Vagina (tissue), 2 donors: ENCODE measurements at regions not wholly inside any gene's neighbourhood (a gene's known extent, or its start where the extent isn't known, plus 50 kb on each side); places are given as distances from the start of the nearest gene placed in this dataset.

ENCODE experiments used
- DNase-seq, 2 donors: peaks; one replicate each; pipeline ENCODE4 v3.0.0-alpha.2; 2017; ENCODE audit errors: extremely low spot score in 2 of 2
- H3K27ac ChIP-seq: fragments of 200-600 bp; sonication (generic); one replicate; pipeline ENCODE4 v1.5.1; 2019
- H3K27me3 ChIP-seq: fragments of 200-600 bp; sonication (generic); one replicate; pipeline ENCODE4 v1.5.1; 2019
- H3K36me3 ChIP-seq, 2 donors: fragments of 200-600 bp; sonication (generic); one replicate each; pipeline ENCODE4 v1.5.1; 2017 to 2019
- H3K4me1 ChIP-seq: fragments of 200-600 bp; sonication (generic); one replicate; pipeline ENCODE4 v1.5.1; 2019
- H3K4me3 ChIP-seq, 2 donors: fragments of 200-600 bp; sonication (generic); 1 replicate in 1 of 2; 2 replicates in 1 of 2; pipeline ENCODE4 v1.5.1; 2016 to 2019
- H3K9me3 ChIP-seq: fragments of 200-600 bp; sonication (generic); one replicate; pipeline ENCODE4 v1.5.1; 2019
- POLR2A ChIP-seq, 2 donors: fragments of 450-650 bp; IDR thresholded peaks; one replicate each; pipeline ENCODE4 v1.6.1; 2017; ENCODE audit warnings: antibody characterized with exemption in 2 of 2, mild to moderate bottlenecking in 2 of 2, moderate library complexity in 2 of 2
- POLR2AphosphoS5 ChIP-seq, 2 donors: sonication (generic); formaldehyde crosslinking; IDR thresholded peaks; one replicate each; pipeline ENCODE4 v1.9.0; 2017; ENCODE audit warnings: antibody characterized with exemption in 2 of 2, mild to moderate bottlenecking in 2 of 2, low read depth in 1 of 2; ENCODE audit not compliant: insufficient read depth in 1 of 2
- intact Hi-C: fragments of 100-400 bp; cut with DNase I; formaldehyde crosslinking; loops from one replicate; pipeline ENCODE4 v1.15.1; 2023
- TF ChIP-seq, protein P1 (sequence below), 3 experiments: fragments of 450-650 bp in 2 of 3; fragments of 200-600 bp in 1 of 3; sonication (generic) in 1 of 3; IDR thresholded peaks; one replicate each; pipeline ENCODE4 v1.5.1; 2017 to 2019; ENCODE audit warnings: antibody characterized with exemption in 3 of 3, mild to moderate bottlenecking in 2 of 3, moderate library complexity in 2 of 3

GRCh38 chr9:116087246-116087645 lies 66.3 kb upstream of the PAPPA start:
- no peak for DNase-seq
- H3K4me3 ChIP-seq = no peak overlapping the region
- intact Hi-C loops = no loop called here
- no peaks in the 10 kb centered on the region for H3K27me3 ChIP-seq
- TF ChIP-seq POLR2AphosphoS5 (IDR thresholded peaks at IDR 0.05; ENCODE audit: insufficient read depth in 1 of 2, low read depth in 1 of 2) (no peak), POLR2A (IDR thresholded peaks at IDR 0.05) (no peak)
- TF ChIP-seq, protein P1, sequence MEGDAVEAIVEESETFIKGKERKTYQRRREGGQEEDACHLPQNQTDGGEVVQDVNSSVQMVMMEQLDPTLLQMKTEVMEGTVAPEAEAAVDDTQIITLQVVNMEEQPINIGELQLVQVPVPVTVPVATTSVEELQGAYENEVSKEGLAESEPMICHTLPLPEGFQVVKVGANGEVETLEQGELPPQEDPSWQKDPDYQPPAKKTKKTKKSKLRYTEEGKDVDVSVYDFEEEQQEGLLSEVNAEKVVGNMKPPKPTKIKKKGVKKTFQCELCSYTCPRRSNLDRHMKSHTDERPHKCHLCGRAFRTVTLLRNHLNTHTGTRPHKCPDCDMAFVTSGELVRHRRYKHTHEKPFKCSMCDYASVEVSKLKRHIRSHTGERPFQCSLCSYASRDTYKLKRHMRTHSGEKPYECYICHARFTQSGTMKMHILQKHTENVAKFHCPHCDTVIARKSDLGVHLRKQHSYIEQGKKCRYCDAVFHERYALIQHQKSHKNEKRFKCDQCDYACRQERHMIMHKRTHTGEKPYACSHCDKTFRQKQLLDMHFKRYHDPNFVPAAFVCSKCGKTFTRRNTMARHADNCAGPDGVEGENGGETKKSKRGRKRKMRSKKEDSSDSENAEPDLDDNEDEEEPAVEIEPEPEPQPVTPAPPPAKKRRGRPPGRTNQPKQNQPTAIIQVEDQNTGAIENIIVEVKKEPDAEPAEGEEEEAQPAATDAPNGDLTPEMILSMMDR (IDR thresholded peaks at IDR 0.05) = no peak
- no peak overlapping the region for H3K27ac ChIP-seq
- no peaks in the 10 kb centered on the region for H3K4me1 ChIP-seq
- H3K9me3 ChIP-seq = no peaks in the 10 kb centered on the region
- no peaks in the 10 kb centered on the region for H3K36me3 ChIP-seq

DNA sequence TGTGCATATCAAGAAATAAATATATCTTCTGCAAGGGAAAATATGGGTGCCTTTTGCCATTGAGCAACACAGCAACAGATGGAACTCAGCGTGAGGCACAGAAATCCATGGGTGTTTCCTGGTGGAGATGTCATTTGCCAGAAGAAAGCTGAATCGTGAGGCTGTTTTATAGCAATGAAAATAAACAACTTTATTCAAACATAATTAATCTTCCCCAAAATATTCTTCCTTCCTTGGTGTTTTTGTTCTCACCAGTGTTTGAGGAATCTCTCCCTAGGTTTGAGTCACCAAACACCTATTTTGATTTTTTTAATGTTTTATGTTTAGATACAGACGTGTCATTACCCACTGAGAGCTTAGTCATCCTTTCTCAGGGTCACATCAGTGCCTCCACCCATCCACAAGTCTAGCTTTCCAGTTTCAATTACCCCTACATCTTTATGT lies 65.8 kb upstream of the PAPPA start:
- intact Hi-C loops = no loop called here

DNA sequence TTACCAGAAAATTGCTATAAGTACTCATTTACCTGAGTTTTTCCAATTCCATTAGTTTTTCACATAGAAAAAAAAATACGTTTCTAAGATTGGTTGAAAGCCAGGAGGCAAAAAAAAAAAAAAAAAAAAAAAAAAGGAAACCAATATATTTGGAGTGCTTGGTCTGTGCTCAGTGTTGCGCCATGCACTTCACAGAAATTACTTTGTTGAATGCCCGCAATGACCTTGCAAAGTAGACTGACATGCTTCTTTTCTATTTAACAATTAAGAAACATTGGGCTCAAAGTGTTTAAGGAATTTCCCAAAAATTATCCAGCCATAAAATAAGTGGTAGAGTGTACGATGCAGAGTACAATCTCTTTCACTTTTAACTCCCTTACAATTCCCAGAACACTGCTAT lies 65.2 kb upstream of the PAPPA start:
- intact Hi-C loops = no loop called here
- no peak overlapping the region for H3K4me3 ChIP-seq
- no peak overlapping the region for H3K27ac ChIP-seq

More for the DNA sequence above, 65.8 kb upstream of the PAPPA start:
- Histone ChIP-seq H3K27me3 (no peaks in the 10 kb centered on the region), H3K4me1 (no peaks in the 10 kb centered on the region), H3K27ac (no peak overlapping the region), H3K4me3 (no peak overlapping the region), H3K9me3 (no peaks in the 10 kb centered on the region), H3K36me3 (no peaks in the 10 kb centered on the region)
- TF ChIP-seq POLR2AphosphoS5 (IDR thresholded peaks at IDR 0.05; ENCODE audit: insufficient read depth in 1 of 2, low read depth in 1 of 2) (no peak), POLR2A (IDR thresholded peaks at IDR 0.05) (no peak)
- TF ChIP-seq, protein P1 (IDR thresholded peaks at IDR 0.05) = no peak
- DNase-seq = no peak

DNA sequence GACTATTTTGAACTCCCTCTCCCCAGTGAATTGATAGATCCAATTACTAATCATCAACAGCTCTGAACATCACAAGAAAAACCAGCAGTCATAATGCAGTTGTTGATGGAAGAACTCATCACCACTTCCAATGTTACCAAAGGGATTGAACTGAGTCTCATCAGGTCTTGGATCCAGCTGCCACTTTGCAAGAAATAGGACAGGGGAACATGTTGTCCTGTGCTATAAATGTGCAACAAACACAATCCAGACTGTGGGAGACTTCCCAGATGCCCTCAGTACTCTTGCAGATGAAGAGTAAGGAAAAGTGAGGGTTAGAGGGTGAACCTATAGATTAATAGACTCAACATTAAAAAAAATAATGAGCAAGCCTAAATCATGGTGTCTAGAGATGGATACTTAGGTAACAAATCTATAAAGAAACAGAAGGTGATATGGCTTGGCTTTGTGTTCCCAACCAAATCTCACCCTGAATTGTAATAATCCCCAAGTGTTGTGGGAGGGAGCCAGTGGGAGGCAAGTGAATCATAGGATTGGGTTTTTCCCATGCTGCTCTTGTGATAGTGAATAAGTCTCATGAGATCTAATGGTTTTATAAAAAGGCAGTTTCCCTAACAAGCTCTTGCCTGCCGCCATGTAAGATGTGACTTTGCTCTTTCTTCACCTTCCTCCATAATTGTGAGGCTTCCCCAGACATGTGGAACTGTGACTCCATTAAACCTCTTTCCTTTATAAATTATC lies 63.4 kb upstream of the PAPPA start:
- no peak for DNase-seq
- TF ChIP-seq, protein P1 (IDR thresholded peaks at IDR 0.05) = no peak
- no peak for TF ChIP-seq POLR2A (IDR thresholded peaks at IDR 0.05)
- no peak overlapping the region for H3K4me3 ChIP-seq
- H3K27ac ChIP-seq = no peak overlapping the region
- no peaks in the 10 kb centered on the region for H3K27me3 ChIP-seq
- no peaks in the 10 kb centered on the region for H3K36me3 ChIP-seq
- H3K4me1 ChIP-seq = no peaks in the 10 kb centered on the region
- intact Hi-C loops = no loop called here
- H3K9me3 ChIP-seq = no peaks in the 10 kb centered on the region

More for the DNA sequence above, 65.2 kb upstream of the PAPPA start:
- Histone ChIP-seq H3K9me3 (no peaks in the 10 kb centered on the region), H3K4me1 (no peaks in the 10 kb centered on the region), H3K27me3 (no peaks in the 10 kb centered on the region), H3K36me3 (no peaks in the 10 kb centered on the region)
- no peak for DNase-seq
- no peak for TF ChIP-seq POLR2A (IDR thresholded peaks at IDR 0.05)
- no peak for TF ChIP-seq POLR2AphosphoS5 (IDR thresholded peaks at IDR 0.05; ENCODE audit: insufficient read depth in 1 of 2, low read depth in 1 of 2)
- TF ChIP-seq, protein P1 (IDR thresholded peaks at IDR 0.05) = no peak

GRCh38 chr9:116094846-116095245 lies 58.7 kb upstream of the PAPPA start:
- H3K27me3 ChIP-seq = no peaks in the 10 kb centered on the region
- TF ChIP-seq, protein P1 (IDR thresholded peaks at IDR 0.05) = no peak
- TF ChIP-seq POLR2A (IDR thresholded peaks at IDR 0.05) = no peak
- no peak for TF ChIP-seq POLR2AphosphoS5 (IDR thresholded peaks at IDR 0.05; ENCODE audit: insufficient read depth in 1 of 2, low read depth in 1 of 2)
- intact Hi-C loops = no loop called here

More at GRCh38 chr9:116094846-116095245, 58.7 kb upstream of the PAPPA start:
- H3K4me1 ChIP-seq = no peaks in the 10 kb centered on the region
- DNase-seq = no peak
- no peaks in the 10 kb centered on the region for H3K36me3 ChIP-seq
- no peak overlapping the region for H3K27ac ChIP-seq
- H3K9me3 ChIP-seq = no peaks in the 10 kb centered on the region
- H3K4me3 ChIP-seq = no peak overlapping the region
